H9 (cell line): ENCODE measurements at regions not wholly inside any gene's neighbourhood (a gene's known extent, or its start where the extent isn't known, plus 50 kb on each side); places are given as distances from the start of the nearest gene placed in this dataset.

Experiments used
- DNase-seq: peaks from one replicate; pipeline ENCODE4 v3.0.0-alpha.2; 2017
- H2AFZ ChIP-seq: one replicate; pipeline ENCODE4 v1.6.1; 2013; ENCODE audit warnings: mild to moderate bottlenecking, low read length, control low read depth, moderate library complexity
- H2AK5ac ChIP-seq: 2 replicates; pipeline ENCODE4 v1.6.1; 2013; ENCODE audit warnings: low read length, control low read depth, mixed read lengths; ENCODE audit not compliant: insufficient read length
- H2BK120ac ChIP-seq: one replicate; pipeline ENCODE4 v1.6.1; 2013; ENCODE audit warnings: low read depth, mild to moderate bottlenecking, low read length, control low read depth, inconsistent platforms; ENCODE audit not compliant: poor library complexity, severe bottlenecking
- H2BK12ac ChIP-seq: 2 replicates; pipeline ENCODE4 v1.6.1; 2013; ENCODE audit warnings: low read length, control low read depth, mixed read lengths, low read depth; ENCODE audit not compliant: insufficient read length
- H2BK15ac ChIP-seq: 2 replicates; pipeline ENCODE4 v1.6.1; 2013; ENCODE audit warnings: low read depth, low read length, control low read depth
- H2BK20ac ChIP-seq: one replicate; pipeline ENCODE4 v1.6.1; 2013; ENCODE audit warnings: low read depth, mild to moderate bottlenecking, low read length, control low read depth, inconsistent platforms; ENCODE audit not compliant: poor library complexity, severe bottlenecking
- H2BK5ac ChIP-seq: 2 replicates; pipeline ENCODE4 v1.6.1; 2013; ENCODE audit warnings: low read length, control low read depth, mixed read lengths; ENCODE audit not compliant: insufficient read length
- H3K14ac ChIP-seq: 2 replicates; pipeline ENCODE4 v1.6.1; 2013; ENCODE audit warnings: low read length, control low read depth; ENCODE audit not compliant: insufficient read depth
- H3K18ac ChIP-seq: 2 replicates; pipeline ENCODE4 v1.6.1; 2013; ENCODE audit warnings: low read depth, mild to moderate bottlenecking, mixed read lengths, low read length, control low read depth; ENCODE audit not compliant: insufficient read length
- H3K23ac ChIP-seq: 2 replicates; pipeline ENCODE4 v1.6.1; 2013; ENCODE audit warnings: low read length, control low read depth, mixed read lengths, low read depth; ENCODE audit not compliant: insufficient read length
- H3K23me2 ChIP-seq: 2 replicates; pipeline ENCODE4 v1.6.1; 2013; ENCODE audit warnings: low read depth, mild to moderate bottlenecking, mixed read lengths, low read length, control low read depth; ENCODE audit not compliant: insufficient read length, poor library complexity, severe bottlenecking
- H3K27ac ChIP-seq: 2 replicates; pipeline ENCODE4 v1.5.1; 2013; ENCODE audit warnings: low read length, control low read depth, mixed read lengths, low read depth; ENCODE audit not compliant: insufficient read length
- H3K27me3 ChIP-seq: 2 replicates; pipeline ENCODE4 v1.6.1; 2013; ENCODE audit warnings: low read length, control low read depth, inconsistent platforms; ENCODE audit not compliant: insufficient read depth
- H3K4ac ChIP-seq: 2 replicates; pipeline ENCODE4 v1.6.1; 2013; ENCODE audit warnings: low read depth, mild to moderate bottlenecking, control low read depth, inconsistent platforms, low read length, moderate library complexity
- H3K4me1 ChIP-seq: 2 replicates; pipeline ENCODE4 v1.6.1; 2013; ENCODE audit warnings: low read length, control low read depth, inconsistent platforms; ENCODE audit not compliant: insufficient read depth
- H3K4me2 ChIP-seq: 2 replicates; pipeline ENCODE4 v1.6.1; 2013; ENCODE audit warnings: low read length, control low read depth, mixed read lengths; ENCODE audit not compliant: insufficient read length, insufficient read depth
- H3K56ac ChIP-seq: 2 replicates; pipeline ENCODE4 v1.6.1; 2013; ENCODE audit warnings: low read depth, mild to moderate bottlenecking, mixed read lengths, low read length, control low read depth; ENCODE audit not compliant: insufficient read length
- H3K79me1 ChIP-seq: 2 replicates; pipeline ENCODE4 v1.6.1; 2013; ENCODE audit warnings: low read depth, mild to moderate bottlenecking, moderate library complexity, low read length, control low read depth, inconsistent platforms; ENCODE audit not compliant: insufficient read depth, poor library complexity, severe bottlenecking
- H3K79me2 ChIP-seq: 2 replicates; pipeline ENCODE4 v1.6.1; 2013; ENCODE audit warnings: low read length, control low read depth, inconsistent platforms; ENCODE audit not compliant: insufficient read depth
- H3K9ac ChIP-seq: 2 replicates; pipeline ENCODE4 v1.6.1; 2013; ENCODE audit warnings: low read length, control low read depth, mixed read lengths; ENCODE audit not compliant: insufficient read length; ENCODE audit errors: extremely low read depth
- H3K9me3 ChIP-seq: one replicate; pipeline ENCODE4 v1.6.1; 2013; ENCODE audit warnings: low read depth, low read length, inconsistent platforms; ENCODE audit not compliant: control insufficient read depth
- H3T11ph ChIP-seq: one replicate; pipeline ENCODE4 v1.6.1; 2013; ENCODE audit warnings: mild to moderate bottlenecking, low read length, control low read depth, inconsistent platforms
- H4K20me1 ChIP-seq: one replicate; pipeline ENCODE4 v1.6.1; 2013; ENCODE audit not compliant: control insufficient read depth, insufficient read length, insufficient read depth
- H4K5ac ChIP-seq: 2 replicates; pipeline ENCODE4 v1.6.1; 2013; ENCODE audit warnings: low read depth, mild to moderate bottlenecking, mixed read lengths, low read length, control low read depth; ENCODE audit not compliant: insufficient read length
- H4K8ac ChIP-seq: replicated peaks from 2 replicates; pipeline ENCODE4 v1.6.1; 2013; ENCODE audit warnings: low read length, control low read depth, mixed read lengths, low read depth; ENCODE audit not compliant: insufficient read length
- H4K91ac ChIP-seq: 2 replicates; pipeline ENCODE4 v1.6.1; 2013; ENCODE audit warnings: low read depth, mild to moderate bottlenecking, moderate library complexity, mixed read lengths, low read length, control low read depth; ENCODE audit not compliant: insufficient read length
- H3K27ac Mint-ChIP-seq, 3 experiments: 2 replicates in 2 of 3; 3 replicates in 1 of 3; pipeline ENCODE4 v1.8.0; 2020 to 2021; ENCODE audit warnings: mixed read lengths in 3 of 3, mild to moderate bottlenecking in 1 of 3, moderate library complexity in 1 of 3
- H3K27me3 Mint-ChIP-seq: 2 replicates; pipeline ENCODE4 v1.8.0; 2021; ENCODE audit warnings: low read depth, mild to moderate bottlenecking, moderate library complexity, mixed read lengths
- H3K36me3 Mint-ChIP-seq, 3 experiments: 2 replicates in 2 of 3; 3 replicates in 1 of 3; pipeline ENCODE4 v1.8.0; 2020 to 2021; ENCODE audit warnings: low read depth in 3 of 3, mixed read lengths in 3 of 3; ENCODE audit not compliant: insufficient read depth in 1 of 3
- H3K4me1 Mint-ChIP-seq, 2 experiments: 2 replicates each; pipeline ENCODE4 v1.8.0; 2020; ENCODE audit warnings: mixed read lengths in 2 of 2
- H3K4me3 Mint-ChIP-seq, 2 experiments: 2 replicates in 1 of 2; 3 replicates in 1 of 2; pipeline ENCODE4 v1.8.0; 2020 to 2021; ENCODE audit warnings: mild to moderate bottlenecking in 2 of 2, mixed read lengths in 2 of 2, moderate library complexity in 1 of 2
- H3K9me3 Mint-ChIP-seq, 2 experiments: 2 replicates in 1 of 2; 3 replicates in 1 of 2; pipeline ENCODE4 v1.8.0; 2020; ENCODE audit warnings: mild to moderate bottlenecking in 2 of 2, mixed read lengths in 2 of 2, moderate library complexity in 1 of 2
- CTCF ChIP-seq: fragments of 200-600 bp; sonication (generic); conservative IDR thresholded peaks from 3 replicates; pipeline ENCODE4 v1.8.0; 2021; ENCODE audit warnings: antibody characterized with exemption, mild to moderate bottlenecking
- WGBS: extraction: QIAGEN DNeasy Blood & Tissue Kit; methylation state at CpG from one replicate; pipeline ENCODE4 v1.1.7; 2013; ENCODE audit warnings: missing lambda C conversion rate, low lambda C conversion rate, mixed read lengths; ENCODE audit not compliant: insufficient read length; ENCODE audit errors: extremely low coverage; 5-methylcytosine and 5-hydroxymethylcytosine counted together

- Histone ChIP-seq H2AK5ac (no peak overlapping the region), H3K18ac (no peak overlapping the region), H2BK20ac (no peak overlapping the region), H3K56ac (no peak overlapping the region), H4K5ac (no peak overlapping the region), H2BK12ac (no peak overlapping the region), H3K27ac (no peak overlapping the region), H3K4me2 (no peak overlapping the region), H3K4ac (no peak overlapping the region), H3K79me1 (no peaks in the 10 kb centered on the region), H3K27me3 (no peaks in the 10 kb centered on the region), H2BK15ac (no peak overlapping the region), H2AFZ (no peak overlapping the region), H4K20me1 (no peaks in the 10 kb centered on the region), H3K23ac (no peak overlapping the region), H3K9me3 (no peaks in the 10 kb centered on the region), H3K4me1 (no peaks in the 10 kb centered on the region), H3K23me2 (no peaks in the 10 kb centered on the region), H3K14ac (no peak overlapping the region), H2BK120ac (no peak overlapping the region), H3K79me2 (no peaks in the 10 kb centered on the region), H3T11ph (no peak overlapping the region), H4K91ac (no peak overlapping the region), H2BK5ac (no peak overlapping the region), H3K9ac (no peak overlapping the region), H4K8ac (no peak overlapping the region)
- Mint-ChIP-seq H3K4me1 (no peaks in the 10 kb centered on the region), H3K27ac (no peak overlapping the region), H3K4me3 (no peak overlapping the region), H3K36me3 (no peaks in the 10 kb centered on the region), H3K27me3 (peaks cover 6% of the 10 kb centered on the region), H3K9me3 (no peaks in the 10 kb centered on the region)
- no peak for TF ChIP-seq CTCF
- no CpG with 5 or more reads among the region's 3 CpGs for WGBS
- no peak for DNase-seq
These were observed 207.9 kb upstream of the NT5C1B start for GRCh38 chr2:18797133-18797845.
